EH (cell line): ENCODE measurements at regions not wholly inside any gene's neighbourhood (a gene's known extent, or its start where the extent isn't known, plus 50 kb on each side); places are given as distances from the start of the nearest gene placed in this dataset.
"Not testable (repeated sequence)": the region's sequence is repeated elsewhere in the genome, so short reads cannot be mapped to it uniquely, and the experiment has no call there.

Experiments used
- DNase-seq: peaks from one replicate; pipeline ENCODE4 v3.0.0-alpha.2; 2015; ENCODE audit warnings: low read depth

GRCh38 chrX:3509934-3510333 lies 163.5 kb upstream of the MXRA5 start:
- DNase-seq: no peak

GRCh38 chrX:3504916-3505315 lies 158.5 kb upstream of the MXRA5 start:
- peak; percentile 24 for DNase-seq

- DNase-seq: no peak
Measured at GRCh38 chrX:3501833-3502535, 155.5 kb upstream of the MXRA5 start.

GRCh38 chrX:3495836-3496769 lies 149.7 kb upstream of the MXRA5 start:
- not testable (repeated sequence) for DNase-seq

GRCh38 chrX:3493605-3494004 lies 147.2 kb upstream of the MXRA5 start:
- no peak for DNase-seq

- no peak for DNase-seq
Measured at GRCh38 chrX:3485727-3486126, 139.3 kb upstream of the MXRA5 start.

- no peak for DNase-seq
Measured at GRCh38 chrX:3479026-3479425, 132.6 kb upstream of the MXRA5 start.

GRCh38 chrX:3476973-3477372 lies 130.5 kb upstream of the MXRA5 start:
- no peak for DNase-seq

- DNase-seq: not testable (repeated sequence)
Measured at GRCh38 chrX:3470211-3470679, 123.8 kb upstream of the MXRA5 start.

GRCh38 chrX:3468031-3468430 lies 121.6 kb upstream of the MXRA5 start:
- no peak for DNase-seq

GRCh38 chrX:3465017-3465416 lies 118.6 kb upstream of the MXRA5 start:
- no peak for DNase-seq

- peak; percentile 20 for DNase-seq
Measured at GRCh38 chrX:3462166-3462508, 115.7 kb upstream of the MXRA5 start.

- DNase-seq: peak; percentile 61
Measured at GRCh38 chrX:3461397-3462165, 115.1 kb upstream of the MXRA5 start.

- DNase-seq: no peak
Measured at GRCh38 chrX:3455796-3456195, 109.3 kb upstream of the MXRA5 start.

- DNase-seq: peak; percentile 35
Measured at GRCh38 chrX:3451571-3451970, 105.1 kb upstream of the MXRA5 start.

GRCh38 chrX:3450881-3451570 lies 104.6 kb upstream of the MXRA5 start:
- peak; percentile 66 for DNase-seq

- DNase-seq: peak; percentile 41
Measured at GRCh38 chrX:3449287-3449686, 102.8 kb upstream of the MXRA5 start.

GRCh38 chrX:3448563-3448962 lies 102.1 kb upstream of the MXRA5 start:
- no peak for DNase-seq

GRCh38 chrX:3445806-3446490 lies 99.5 kb upstream of the MXRA5 start:
- DNase-seq: no peak

GRCh38 chrX:3443184-3443583 lies 96.7 kb upstream of the MXRA5 start:
- no peak for DNase-seq

- DNase-seq: no peak
Measured at GRCh38 chrX:3442691-3443090, 96.2 kb upstream of the MXRA5 start.
